ENCODE measurements at regions not wholly inside any gene's neighbourhood (a gene's known extent, or its start where the extent isn't known, plus 50 kb on each side); places are given as distances from the start of the nearest gene placed in this dataset.

DNA sequence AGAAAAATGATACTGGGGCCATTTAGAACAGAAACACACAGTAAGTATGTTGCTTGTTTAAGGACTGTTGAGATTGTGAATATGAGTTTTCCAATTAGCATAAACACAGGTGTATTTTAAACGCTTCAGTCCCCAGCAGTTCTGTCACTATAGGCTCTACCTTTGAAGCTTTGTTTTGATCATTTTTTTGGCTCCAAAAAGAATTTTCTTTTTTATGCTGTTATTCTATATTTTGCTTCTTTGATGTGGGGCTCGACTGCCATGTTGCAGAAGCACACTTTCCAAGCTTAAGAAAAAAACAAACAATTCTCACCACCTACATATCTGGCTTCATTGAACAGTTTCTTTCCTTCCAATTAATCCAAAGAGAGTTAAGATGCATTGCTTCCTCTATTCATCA, 131.0 kb upstream of the DMAC1 start:
- H3K27ac ChIP-seq = no peak overlapping the region
- no peak overlapping the region for H3K4me3 ChIP-seq
- no peak for DNase-seq (ENCODE audit: low spot score)
- TF ChIP-seq, protein P1, sequence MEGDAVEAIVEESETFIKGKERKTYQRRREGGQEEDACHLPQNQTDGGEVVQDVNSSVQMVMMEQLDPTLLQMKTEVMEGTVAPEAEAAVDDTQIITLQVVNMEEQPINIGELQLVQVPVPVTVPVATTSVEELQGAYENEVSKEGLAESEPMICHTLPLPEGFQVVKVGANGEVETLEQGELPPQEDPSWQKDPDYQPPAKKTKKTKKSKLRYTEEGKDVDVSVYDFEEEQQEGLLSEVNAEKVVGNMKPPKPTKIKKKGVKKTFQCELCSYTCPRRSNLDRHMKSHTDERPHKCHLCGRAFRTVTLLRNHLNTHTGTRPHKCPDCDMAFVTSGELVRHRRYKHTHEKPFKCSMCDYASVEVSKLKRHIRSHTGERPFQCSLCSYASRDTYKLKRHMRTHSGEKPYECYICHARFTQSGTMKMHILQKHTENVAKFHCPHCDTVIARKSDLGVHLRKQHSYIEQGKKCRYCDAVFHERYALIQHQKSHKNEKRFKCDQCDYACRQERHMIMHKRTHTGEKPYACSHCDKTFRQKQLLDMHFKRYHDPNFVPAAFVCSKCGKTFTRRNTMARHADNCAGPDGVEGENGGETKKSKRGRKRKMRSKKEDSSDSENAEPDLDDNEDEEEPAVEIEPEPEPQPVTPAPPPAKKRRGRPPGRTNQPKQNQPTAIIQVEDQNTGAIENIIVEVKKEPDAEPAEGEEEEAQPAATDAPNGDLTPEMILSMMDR (IDR thresholded peaks at IDR 0.05) = no peak

DNA sequence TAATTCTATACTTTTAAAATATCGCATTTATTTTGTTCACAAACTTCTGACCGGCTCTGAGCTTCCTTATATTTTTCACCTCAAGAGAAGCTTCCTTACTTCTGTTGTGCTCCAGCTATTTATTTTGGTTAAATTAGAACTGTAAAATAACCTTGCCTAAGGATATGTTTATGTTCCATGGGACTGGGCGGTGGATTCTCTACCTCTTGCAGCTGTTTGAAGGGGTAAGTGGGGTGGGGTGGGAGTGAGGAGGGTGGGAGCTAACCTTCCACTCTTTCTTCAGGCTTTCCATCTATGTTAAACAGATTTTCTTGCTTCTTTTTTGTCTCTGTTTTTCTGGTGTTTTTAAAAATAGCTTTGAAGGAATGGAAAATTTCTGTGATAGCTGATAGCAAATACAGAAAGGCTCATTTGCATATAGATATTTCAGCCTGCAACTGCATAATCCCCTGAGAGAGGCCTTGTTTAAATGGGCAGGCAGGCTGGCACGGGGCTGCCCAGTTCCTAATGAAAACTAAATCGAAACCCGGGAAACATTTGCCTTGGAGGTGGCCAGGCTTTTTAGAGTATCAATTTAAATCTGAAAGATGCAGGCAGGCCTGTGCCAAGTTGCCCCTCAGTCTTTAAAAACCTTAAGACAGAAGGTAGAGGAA, 122.1 kb upstream of the DMAC1 start:
- Histone ChIP-seq H3K27ac (no peak overlapping the region), H3K4me3 (peak overlapping the region; percentile 19)
- TF ChIP-seq, protein P1 (IDR thresholded peaks at IDR 0.05) = no peak
- DNase-seq (ENCODE audit: low spot score) = no peak

DNA sequence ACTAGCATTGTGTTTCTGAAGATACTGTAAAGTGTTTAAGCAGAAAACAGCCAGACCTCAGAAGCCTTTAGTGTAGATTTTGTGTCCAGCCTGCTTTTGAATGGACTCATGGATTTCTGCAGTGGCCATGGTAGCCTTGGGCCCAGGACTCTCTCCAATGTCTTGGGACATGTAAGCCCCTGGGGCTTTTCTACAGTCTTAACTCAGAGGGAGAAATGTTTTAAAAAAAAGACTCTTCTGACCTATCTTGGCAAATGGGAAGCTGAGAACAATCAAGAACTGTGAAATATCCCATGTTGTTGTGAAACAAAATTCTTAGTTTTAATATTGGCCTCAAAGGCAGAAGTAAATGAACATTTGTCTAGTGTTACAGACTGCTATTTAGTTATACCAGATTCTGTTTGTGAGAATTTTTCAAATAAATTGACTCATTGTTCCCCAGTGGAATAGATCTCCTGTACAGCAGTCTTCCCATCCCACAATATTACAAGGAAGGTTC, 112.5 kb upstream of the DMAC1 start:
- no peak for DNase-seq (ENCODE audit: low spot score)
- Histone ChIP-seq H3K27ac (no peak overlapping the region), H3K4me3 (no peak overlapping the region)
- TF ChIP-seq, protein P1 (IDR thresholded peaks at IDR 0.05) = no peak

DNA sequence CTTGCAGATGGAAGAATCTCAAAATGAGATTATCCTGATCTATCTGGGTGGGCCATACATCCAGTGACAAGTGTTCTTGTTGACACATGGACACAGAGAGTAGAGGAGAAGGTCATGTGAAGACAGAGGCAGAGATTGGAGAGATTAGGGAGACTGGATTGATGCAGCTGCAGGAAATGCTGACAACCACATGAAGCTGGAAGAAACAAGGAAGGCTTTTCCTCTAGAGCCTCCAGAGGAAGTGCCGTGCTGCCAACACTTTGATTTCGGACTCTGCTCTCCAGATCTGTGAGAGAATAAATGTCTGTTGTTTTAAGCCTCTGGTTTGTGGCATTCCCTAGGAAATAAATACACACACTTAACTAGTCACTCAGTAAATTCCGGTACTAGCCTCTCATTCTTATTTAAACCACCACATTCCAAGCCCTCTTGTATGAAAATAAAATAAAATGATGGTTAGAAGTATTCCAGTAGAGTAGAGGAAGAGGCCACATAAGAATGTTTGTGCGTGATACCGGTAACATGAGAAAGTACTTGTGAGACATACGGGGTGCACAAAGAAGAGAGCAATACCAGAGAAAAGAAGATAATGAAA, 110.9 kb upstream of the DMAC1 start:
- no peak for DNase-seq (ENCODE audit: low spot score)
- no peak overlapping the region for H3K27ac ChIP-seq
- TF ChIP-seq, protein P1 (IDR thresholded peaks at IDR 0.05) = no peak
- H3K4me3 ChIP-seq = no peak overlapping the region

DNA sequence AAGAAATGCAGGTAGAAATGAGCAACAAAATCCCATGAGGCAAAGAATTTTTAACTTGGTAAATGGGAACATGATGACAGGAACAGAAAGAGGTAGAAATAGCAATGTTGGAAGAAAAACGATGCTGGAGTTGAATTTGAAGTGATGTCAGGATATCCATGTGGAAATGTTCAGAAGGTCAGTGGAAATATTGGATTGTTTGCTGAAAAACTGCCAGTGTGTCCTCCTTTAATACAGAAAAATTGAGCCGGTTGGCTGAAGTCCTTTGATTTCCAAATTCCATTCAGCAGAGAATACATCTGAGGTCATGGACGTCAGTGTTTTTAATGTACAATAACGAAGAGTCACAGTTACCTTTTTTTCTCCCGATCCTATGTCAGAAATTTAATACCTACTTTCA, 110.0 kb upstream of the DMAC1 start:
- TF ChIP-seq, protein P1 (IDR thresholded peaks at IDR 0.05) = no peak
- DNase-seq (ENCODE audit: low spot score) = no peak
- H3K4me3 ChIP-seq = no peak overlapping the region

DNA sequence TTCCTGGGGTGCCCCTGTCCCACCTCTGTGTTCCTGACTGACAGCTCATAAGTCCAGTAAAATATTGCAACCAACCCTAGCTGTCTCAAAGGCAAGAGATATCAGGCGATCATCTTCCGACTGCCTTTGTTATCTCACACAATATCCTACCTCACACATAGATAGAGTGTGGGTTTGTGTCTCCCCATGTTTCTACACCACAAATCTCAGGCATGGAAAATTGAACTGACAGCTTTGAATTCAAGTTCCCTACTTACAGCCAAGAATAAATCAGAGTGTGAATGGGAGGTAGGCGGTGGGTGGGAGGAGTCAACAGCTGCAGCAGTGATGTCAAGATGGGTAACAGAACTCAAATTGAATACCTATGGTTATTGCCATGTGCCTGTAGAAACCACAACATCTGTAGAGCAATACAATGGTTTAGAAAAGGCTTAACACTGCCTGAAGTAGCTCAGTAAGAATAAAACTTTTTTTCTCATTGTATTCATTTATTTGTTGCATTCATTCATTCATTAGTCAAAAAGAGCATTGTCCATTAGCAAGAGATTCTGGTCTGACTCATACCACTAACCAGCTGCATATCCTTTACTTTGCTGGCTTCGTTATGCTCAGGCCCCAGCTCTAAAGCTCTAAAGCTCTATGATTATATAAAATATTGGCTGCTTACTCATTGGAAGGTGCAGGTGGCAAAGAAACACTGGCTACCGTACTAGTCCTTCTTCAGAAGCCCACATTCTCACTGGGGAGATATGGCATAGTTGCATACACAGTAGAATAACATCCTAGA, 108.2 kb upstream of the DMAC1 start:
- no peak for DNase-seq (ENCODE audit: low spot score)
- H3K27ac ChIP-seq = no peak overlapping the region
- TF ChIP-seq, protein P1 (IDR thresholded peaks at IDR 0.05) = no peak
- no peak overlapping the region for H3K4me3 ChIP-seq

More for the DNA sequence above, 110.0 kb upstream of the DMAC1 start:
- no peak overlapping the region for H3K27ac ChIP-seq

All from coronary artery (tissue), 2 donors.